Pons (tissue), 1 donor: ENCODE measurements at regions not wholly inside any gene's neighbourhood (a gene's known extent, or its start where the extent isn't known, plus 50 kb on each side); places are given as distances from the start of the nearest gene placed in this dataset.
A peak's percentile ranks its signal among the peaks of the same experiment; 100 is the strongest.

Experiments used
- DNase-seq: peaks from one replicate; pipeline ENCODE4 v3.0.0-alpha.2; 2016; ENCODE audit warnings: low spot score

DNA sequence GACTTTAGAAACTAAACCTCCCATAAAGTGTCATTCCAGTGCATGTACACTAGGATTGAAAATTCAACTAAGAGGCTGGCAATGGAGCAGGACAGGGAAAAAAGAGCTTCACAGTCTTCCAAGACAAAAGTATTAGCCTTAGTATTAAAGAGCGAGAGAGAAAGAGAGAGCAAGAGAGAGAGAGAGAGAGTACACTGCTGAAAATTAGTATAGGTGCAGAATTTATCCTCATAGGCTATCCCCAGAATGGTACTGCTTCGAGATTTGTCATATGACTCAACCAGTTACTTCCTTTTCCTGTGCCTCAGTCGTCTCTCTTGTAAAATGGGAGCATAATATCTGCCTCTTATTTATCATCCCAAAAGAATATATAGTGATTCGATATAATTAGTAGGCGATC, 543.2 kb upstream of the JARID2 start:
- no peak for DNase-seq

DNA sequence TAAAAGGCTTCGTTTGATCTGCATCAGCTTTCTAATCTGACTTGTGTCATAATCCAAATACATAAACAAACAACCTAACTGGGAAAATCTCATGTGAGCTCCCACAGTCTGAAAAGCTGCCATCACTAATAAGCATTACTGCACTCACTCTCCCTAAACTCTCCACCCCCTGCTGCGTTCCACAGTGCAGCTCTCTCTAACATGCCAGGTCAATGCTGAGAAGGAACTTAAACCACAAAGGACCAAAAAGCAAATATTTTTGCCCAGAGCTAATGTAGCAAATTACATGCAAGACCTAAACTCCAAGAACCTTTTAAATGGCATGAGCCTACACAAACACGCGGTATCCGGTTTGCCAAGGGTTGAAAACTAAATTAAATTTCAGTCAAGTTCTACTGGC, 542.3 kb upstream of the JARID2 start:
- no peak for DNase-seq

DNA sequence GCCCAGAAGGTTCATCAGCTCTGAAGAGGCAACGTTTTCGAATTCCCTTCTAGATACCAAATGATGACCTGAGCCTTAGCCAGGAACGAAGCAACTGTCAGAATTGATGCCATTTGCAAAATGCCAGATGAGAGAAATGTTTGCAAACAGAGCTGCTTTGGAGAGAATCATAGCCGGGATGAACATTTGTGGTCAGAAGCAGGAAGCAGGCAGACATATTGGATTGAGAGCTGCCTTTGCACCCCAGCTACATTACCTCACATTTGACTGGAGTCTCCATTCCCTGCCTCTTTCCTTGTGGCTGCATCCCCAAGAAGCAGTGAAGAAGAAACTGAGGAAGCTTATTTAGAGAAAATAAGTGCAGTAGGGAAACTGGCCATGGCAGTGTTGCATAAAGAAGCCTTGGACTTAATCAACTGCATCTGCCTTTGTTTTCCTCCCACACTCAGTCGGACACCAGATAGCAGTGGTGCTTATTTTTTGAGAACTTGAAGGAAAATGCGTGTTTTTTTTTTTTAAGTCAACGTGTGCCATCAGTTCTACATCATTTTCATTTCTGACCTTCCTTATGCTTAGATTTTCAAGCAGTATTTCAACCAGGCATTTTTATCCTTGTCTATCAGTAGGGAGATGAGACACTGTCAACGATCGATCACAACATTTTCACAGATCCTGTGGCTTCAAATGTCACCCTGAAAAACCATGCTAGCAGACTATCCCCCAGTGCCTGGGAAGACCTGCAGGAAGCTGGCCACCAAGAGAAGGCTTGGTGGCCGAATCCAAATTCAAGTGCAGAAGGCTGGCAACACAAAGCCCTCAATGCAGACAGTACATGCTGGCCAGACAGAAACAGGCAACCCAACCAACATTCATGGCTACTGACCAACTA, 541.2 kb upstream of the JARID2 start:
- DNase-seq = no peak

DNA sequence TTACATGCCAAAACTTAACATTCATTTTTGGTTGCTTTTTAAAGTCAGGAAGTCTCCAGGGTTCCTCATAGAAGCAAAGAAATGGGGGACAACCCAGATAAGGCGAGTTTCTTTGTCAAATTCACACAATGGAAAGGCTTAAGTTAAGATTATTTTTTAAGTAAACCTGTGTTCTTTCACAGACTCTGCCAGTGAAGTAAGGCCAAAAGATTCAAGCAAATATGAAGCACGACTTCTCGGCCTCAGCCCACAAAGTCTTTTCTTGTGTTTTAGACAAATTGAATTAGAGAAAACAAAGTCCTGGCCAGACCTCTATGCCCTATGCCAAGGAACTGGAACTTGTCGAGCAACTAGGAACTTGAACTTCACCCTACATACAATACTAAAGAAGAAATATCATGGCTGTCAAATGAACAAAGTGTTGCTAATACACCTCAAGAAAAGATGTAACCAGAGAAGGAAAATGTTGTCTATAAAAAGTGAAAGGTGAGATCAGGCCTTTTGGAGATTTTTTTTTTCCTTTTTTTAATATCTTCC, 540.0 kb upstream of the JARID2 start:
- no peak for DNase-seq

DNA sequence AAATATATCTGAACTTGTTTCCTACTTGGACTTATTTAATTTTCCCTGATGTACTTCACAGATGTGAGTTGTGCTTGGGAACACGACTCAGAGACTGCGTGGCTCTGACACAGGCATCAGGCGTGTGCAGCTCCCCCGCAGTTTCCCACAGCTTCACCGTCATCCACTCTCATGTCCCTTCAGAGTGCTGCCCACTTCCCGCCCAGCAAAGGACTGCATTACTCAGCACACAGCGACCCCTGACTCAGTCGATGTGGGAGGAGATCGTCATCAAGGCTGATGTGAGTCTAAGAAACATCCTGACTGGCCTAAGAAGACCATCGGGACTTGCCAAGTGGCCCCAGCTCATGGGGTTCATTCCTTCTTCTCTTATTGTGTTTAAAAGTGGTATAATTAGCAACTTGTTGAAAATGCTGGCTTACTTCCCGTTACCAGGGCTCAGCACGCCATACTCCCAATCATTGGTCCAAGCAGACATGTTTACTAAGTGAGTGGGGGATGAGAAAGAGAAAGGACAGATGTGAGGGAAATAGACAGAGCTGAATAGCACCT, 539.4 kb upstream of the JARID2 start:
- no peak for DNase-seq

DNA sequence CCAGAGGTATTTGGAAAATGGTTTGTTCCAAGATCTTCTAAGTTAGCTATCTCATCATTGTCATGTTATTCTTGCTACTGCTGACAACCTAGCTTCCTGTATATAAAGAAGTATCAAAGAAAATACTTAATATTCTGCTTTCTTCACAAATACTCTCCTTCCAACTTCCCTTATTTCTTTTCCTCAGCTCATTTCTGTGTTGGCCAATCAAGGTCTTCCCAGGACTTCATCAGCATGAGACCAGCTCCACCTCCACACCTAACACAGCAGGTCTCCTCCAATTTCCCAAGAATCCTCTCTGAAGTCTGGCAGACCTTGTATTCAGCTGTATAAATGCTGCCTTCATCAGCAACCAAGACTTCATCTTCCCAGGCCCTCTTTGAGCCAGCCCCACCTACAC, 538.6 kb upstream of the JARID2 start:
- no peak for DNase-seq

DNA sequence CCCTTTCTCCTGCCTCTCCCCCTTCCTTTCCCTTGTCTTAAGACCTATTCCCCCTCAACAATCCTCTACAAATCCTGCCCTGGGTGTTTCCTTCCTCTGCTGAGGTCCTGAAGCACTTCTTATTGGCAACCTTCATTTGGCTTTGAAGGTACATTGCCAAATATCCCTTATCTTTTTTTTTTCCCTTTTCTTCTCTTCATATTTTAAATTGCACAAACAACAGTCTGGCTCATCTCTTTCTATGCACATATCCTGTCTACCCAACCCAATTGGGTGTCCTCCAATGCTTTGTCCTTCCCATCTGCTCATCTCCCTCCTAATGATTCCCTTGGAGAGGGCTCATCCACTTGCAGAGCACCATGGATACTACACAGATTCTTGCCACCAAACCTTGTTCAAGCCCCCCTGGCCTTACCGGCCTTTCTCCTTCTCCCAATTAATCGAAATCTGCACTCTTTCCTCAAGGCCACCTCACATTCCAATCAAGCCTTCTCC, 537.9 kb upstream of the JARID2 start:
- no peak for DNase-seq

DNA sequence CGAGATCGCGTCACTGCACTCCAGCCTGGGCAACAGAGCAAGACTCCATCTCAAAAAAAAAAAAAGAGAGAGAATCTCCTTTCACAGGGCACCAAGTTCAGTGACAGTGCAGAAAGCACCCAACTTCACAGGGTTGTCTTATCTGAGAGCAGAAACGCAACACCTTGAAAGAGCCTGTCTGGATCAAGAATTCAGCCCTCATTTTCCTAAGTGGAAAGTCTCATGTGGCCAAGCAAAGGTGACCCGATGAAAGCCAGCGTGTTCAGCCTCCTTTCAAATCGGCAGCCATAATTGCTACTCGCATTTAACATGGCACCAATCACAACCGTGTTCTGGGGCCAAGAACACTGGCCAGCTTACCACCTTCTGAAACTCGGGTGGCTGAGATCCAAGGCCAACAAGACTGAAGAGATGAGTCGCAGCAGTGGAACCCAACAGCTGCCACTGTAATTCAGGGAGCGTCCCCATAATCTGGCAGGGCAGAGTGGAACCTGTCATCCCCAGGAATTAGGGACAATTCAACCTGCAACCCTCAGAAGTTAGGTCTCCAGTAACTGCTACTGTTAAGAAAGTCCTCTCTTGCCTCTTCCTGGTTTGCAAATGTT, 536.7 kb upstream of the JARID2 start:
- no peak for DNase-seq

DNA sequence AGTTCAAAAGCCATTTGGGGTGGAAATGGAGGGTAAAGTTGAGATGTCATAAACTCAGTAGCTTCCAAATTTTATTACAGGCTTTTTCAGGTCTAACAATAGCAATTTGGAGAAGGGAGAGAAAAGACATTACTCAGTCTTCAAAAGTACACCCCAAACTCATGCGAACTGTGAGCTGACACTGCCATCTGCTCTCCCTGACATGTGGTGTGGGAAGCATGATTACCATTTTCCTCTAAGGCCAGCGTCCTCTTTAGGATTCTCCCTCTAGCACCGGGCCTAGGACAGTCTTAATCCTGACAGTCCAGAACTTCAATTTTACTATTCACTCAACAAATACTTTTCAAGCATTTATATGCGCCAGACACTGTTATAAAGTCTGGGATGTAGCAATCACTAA, 536.0 kb upstream of the JARID2 start:
- no peak for DNase-seq

DNA sequence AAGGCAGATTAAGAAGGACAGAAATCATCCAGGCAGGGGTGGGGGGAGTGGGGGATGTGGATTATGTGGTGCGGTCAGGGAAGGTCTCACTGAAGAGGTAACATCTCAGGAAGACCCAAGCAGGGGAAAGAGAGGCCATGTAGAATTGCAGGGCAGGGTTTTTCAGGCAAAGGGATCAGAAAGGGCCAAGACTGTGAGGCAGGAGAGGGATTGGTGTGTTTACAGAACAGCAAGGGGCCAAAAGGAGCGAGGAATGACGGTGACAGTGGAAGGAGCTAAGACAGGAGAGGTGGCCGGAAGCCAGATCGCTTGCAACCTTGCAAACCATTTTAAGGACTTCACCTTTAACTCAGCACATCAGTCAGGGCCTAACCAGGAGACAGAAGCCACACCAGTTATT, 535.4 kb upstream of the JARID2 start:
- DNase-seq = no peak

DNA sequence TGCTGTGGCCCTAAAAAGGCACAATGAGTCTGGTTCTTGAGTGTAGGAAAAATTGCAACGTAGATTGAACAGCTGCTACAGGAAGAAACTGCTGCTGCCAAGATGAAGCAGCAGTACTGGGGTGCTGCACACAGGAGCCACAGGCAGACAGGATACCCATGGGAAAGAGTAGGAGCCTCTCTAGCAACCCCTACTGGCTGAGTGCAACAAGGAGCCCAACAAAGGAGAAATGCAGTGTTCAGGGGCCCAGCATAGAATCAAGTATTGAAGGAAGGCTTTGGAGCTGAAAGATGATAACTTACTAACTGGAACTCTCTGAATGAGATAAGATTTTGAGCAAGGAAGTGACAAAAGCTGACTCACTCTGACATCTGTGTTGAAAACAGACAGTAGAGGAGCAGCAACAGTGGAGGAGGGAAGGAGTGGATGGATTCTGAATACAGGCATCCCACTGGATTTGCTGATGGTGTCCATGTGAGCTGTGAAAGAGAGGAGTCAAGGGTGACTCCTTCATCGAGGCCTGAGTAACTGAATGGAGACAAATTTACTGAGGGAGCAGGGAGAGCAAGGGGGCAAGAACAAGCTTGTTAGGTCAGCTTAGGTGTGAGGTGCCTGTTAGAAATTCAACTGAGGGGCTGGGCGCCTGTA, 534.7 kb upstream of the JARID2 start:
- DNase-seq = peak; percentile 54

DNA sequence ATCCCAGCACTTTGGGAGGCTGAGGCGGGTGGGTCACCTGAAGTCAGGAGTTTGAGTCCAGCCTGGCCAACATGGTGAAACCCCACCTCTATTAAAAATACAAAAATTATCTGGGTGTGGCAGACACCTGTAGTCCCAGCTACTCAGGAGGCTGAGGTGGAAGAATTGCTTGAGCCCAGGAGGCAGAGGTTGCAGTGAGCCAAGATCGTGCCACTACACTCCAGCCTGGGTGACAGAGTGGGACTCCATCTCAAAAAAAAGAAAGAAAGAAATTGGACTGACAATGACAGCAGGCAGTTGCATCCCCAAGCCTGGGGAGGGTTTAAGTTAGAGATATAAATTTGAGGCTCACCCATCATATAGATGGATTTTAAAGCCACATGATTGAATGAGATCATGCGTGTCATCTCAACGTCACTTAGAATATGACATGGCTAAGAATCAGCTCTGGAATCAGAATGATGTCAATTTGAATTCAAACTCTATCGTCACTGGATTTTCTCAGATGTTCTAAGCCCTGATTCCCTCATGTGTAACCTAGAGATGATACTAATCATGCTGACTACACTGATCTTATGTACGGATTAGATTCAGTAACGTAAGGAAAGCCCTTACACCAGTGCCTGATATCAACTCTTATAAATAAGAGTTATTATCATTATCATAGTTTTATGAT, 534.0 kb upstream of the JARID2 start:
- DNase-seq = no peak

DNA sequence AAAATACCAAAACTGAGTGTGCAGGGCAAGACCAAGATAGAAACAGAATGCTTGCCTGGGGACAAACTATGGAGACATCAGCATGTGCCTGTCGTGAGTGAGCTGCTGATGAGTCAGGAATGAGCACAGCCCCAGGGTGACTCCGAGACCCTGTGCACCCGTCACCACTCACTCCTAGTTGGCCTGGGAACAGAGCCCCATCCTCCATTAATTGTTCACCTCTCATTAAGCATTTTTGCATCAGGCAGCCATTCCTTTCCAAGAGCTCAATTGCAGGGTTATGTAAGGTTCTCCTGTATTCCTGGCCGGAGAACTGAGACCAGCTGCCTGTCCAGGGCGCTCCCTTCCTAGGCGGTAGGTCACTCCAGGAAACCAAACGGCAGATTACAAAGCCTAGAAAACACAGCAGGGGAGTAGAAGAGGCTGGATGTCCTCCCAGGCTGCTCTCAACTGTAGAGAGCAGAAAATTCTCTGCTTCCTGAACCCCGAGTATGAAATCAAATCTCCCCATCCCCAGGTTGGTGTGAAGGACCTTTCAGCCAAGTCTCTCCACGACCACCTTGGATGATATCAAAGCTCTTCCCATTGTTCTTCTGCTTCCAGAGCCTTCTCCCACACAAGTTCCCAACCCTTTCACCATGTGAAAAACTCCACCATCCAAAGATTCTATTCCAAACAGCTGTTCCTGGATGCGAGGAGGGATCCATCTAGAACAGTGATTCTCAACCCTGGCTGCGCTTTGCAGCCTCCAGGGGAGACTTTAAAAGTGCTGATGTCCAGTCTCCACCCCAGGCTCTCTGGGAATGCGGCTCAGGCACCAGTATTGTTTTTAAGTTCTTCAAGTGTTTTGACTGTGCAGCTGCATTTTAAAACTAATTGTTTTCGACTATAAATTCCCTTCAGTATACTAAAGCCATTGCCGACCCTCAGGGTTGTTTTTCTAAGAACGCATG, 532.6 kb upstream of the JARID2 start:
- peak; percentile 31 for DNase-seq

DNA sequence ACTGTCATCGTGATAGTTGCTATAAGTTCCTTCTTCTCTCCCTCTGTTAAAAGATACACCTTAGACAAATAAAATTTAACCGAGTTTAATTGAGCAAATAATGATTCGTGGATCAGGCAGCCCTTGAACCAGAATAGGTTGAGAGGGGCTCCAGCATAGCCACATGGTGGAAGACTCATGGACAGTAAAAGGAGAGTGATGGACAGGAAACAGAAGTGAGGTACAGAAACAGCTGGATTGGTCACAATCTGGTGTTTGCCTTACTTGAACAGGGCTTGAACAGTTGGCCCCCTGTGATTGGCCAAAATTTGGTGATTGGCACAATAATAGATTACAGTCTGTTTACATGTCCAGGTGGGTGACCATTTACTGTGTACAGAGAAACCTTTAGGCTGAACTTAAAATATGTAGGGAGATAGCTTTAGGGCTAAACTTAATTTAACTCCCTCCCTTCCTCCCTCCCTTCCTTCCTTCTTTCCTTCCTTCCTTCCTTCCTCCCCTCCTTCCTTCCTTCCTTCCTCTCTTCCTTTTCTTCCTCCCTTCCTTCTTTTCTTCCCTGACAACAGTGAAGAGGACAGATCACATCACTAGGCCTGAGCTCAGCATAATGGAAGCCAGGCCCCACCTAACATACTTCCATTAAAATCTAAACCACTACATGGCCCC, 531.8 kb upstream of the JARID2 start:
- DNase-seq = no peak

DNA sequence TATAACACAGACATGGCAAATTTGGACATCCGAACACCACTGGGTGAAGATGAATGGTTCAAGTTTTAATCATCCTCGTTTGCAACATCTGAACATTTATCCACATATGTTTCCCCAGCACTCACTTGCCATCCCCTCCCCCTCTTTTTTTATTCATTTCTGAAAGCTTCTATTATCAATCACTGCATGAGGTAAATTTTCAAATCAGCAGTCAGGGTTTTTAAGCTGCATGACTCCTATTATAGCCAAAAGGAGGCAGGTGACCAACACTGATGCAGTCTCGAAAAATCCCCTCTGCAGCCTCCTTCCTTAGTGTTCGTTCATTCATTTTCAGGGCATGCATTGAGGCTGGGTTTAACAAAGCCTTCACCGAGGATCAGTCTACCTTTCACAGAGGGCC, 530.8 kb upstream of the JARID2 start:
- DNase-seq = no peak

DNA sequence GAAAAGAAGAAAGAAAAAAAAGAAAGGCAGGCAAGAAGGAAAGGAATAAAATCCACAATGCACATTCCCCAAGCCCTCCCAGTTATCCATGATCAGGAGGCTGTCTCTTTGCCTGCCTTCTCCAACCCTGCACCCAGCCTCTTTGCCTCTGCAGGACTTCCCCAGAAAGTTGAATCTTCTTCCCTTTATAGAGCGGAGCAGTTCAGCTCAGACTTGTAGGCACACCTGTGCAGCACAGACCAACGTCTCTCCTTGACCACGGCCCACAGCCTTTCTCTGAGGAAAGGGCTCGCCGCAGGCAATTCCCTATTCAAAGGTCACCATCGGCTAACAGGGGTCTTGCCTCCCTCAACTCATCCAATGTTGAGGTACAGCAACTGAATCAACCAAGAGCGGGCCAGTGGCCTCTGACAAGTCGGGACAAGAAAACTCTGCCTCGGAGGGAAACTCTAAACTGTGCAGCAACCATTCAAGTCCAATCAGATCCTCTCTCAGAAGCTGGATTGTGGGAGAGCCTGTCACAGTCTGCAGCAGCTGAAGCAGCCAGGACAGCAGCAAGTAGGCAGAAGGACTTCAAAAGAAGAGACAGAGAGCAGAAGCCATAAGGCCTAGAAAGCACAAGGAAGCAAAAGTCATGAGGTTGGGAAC, 529.2 kb upstream of the JARID2 start:
- DNase-seq = no peak

DNA sequence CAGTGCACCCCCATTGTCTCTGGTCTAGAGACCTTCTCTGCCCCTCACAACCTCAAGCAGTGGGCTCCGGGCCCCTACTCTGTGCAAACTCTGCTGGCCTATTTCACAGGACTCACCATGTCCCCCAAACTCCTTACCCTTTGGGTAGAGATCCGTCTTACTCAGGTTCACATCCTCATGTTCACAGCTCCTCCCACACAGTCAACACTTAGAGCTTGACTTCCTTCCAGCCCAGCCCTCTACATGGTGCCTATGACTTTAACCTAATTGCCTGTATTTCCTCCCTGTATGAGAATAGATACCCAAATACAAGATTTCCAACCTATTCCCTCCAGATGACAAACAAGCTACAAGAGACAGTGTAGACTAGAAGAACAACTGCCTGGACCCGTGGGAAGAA, 528.6 kb upstream of the JARID2 start:
- DNase-seq = no peak

DNA sequence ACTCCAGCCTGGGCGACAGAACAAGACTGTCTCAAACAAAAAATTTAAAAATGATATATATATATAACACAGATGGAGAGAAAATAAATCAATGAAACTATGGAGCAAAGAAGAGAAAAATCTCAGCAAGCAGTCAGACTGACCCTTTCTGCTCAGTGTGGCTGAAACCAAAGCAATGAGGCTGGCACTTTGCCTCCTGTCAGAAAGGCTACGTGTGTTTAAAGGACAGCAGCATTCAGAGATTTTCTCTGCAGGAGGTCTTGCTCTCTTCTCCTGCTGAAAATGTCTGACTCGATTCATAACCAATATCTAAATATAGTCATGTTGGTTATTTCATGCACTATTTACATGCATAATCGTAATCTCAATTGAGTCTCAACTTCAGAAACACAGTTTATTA, 527.0 kb upstream of the JARID2 start:
- no peak for DNase-seq

DNA sequence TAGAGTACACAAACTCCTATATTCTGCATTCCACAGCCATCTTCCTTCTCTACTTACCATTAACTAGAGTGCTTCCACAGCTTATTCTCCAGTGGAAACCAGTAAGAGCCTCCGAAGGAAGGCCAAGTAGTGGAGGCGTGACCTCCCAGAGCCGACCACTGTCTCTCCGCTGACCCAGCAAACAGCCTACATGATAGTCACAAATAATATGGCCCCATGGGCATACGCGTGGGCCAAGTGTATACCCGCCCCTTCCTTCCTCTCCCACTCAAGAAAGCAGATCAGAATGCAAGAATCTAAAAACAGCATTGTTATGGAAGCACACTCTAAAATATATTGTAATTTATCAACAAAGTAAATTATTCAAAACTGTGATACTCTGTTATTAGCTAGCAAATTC, 526.6 kb upstream of the JARID2 start:
- no peak for DNase-seq
